Sigmoid colon (tissue), 6 donors: ENCODE measurements at regions not wholly inside any gene's neighbourhood (a gene's known extent, or its start where the extent isn't known, plus 50 kb on each side); places are given as distances from the start of the nearest gene placed in this dataset.

Experiments used
- DNase-seq: peaks from one replicate; pipeline ENCODE4 v3.0.0-alpha.2; 2019
- H3K27ac ChIP-seq, 4 donors: fragments of 200-600 bp; sonication (generic); one replicate each; pipeline ENCODE4 v1.5.1; 2016 to 2019; ENCODE audit warnings: mild to moderate bottlenecking in 1 of 4
- H3K27me3 ChIP-seq, 3 donors: fragments of 200-600 bp; sonication (generic); one replicate each; pipeline ENCODE4 v1.5.1; 2019; ENCODE audit warnings: mild to moderate bottlenecking in 1 of 3
- H3K36me3 ChIP-seq, 4 donors: fragments of 200-600 bp; sonication (generic); one replicate each; pipeline ENCODE4 v1.5.1; 2016 to 2019
- H3K4me1 ChIP-seq, 4 donors: fragments of 200-600 bp; sonication (generic); one replicate each; pipeline ENCODE4 v1.5.1; 2017 to 2019
- H3K4me3 ChIP-seq, 4 donors: fragments of 200-600 bp; sonication (generic); one replicate each; pipeline ENCODE4 v1.5.1; 2017 to 2019; ENCODE audit warnings: mild to moderate bottlenecking in 2 of 4, moderate library complexity in 1 of 4
- H3K9me3 ChIP-seq, 4 donors: fragments of 200-600 bp in 3 of 4; sonication (generic) in 3 of 4; one replicate each; pipeline versions ENCODE4 v1.5.1 to v1.6.1; 2013 to 2019
- CTCF ChIP-seq, 4 experiments: fragments of 450-650 bp in 3 of 4; fragments of 200-600 bp in 1 of 4; IDR thresholded peaks; one replicate each; pipeline ENCODE4 v1.5.1; 2016 to 2019; ENCODE audit warnings: antibody characterized with exemption in 4 of 4, mild to moderate bottlenecking in 3 of 4, moderate library complexity in 2 of 4
- EP300 ChIP-seq, 4 donors: sonication (generic); formaldehyde crosslinking; IDR thresholded peaks; one replicate each; pipeline ENCODE4 v1.6.1; 2017; ENCODE audit warnings: antibody characterized with exemption in 4 of 4
- POLR2A ChIP-seq, 2 donors: fragments of 450-650 bp; IDR thresholded peaks; one replicate each; pipeline ENCODE4 v1.6.1; 2016; ENCODE audit warnings: antibody characterized with exemption in 2 of 2, mild to moderate bottlenecking in 2 of 2, moderate library complexity in 2 of 2
- POLR2AphosphoS5 ChIP-seq, 4 donors: sonication (generic); formaldehyde crosslinking; IDR thresholded peaks; one replicate each; pipeline ENCODE4 v1.6.1; 2017; ENCODE audit warnings: antibody characterized with exemption in 4 of 4
- WGBS, 2 donors: extraction: QIAGEN DNeasy Blood & Tissue Kit; methylation state at CpG; one replicate each; pipeline ENCODE4 v1.1.7; 2013; 5-methylcytosine and 5-hydroxymethylcytosine counted together
- intact Hi-C: fragments of 100-400 bp; cut with DNase I; formaldehyde crosslinking; loops from one replicate; pipeline ENCODE4 v1.15.1; 2023
- donor health status: healthy with polysubstance abuse.
- donor health status: healthy.

GRCh38 chr1:30049748-30050296 is 673.6 kb downstream of the MATN1 start:
- no peak overlapping the region for H3K4me3 ChIP-seq
- no peak overlapping the region for H3K27ac ChIP-seq
- no peaks in the 10 kb centered on the region for H3K9me3 ChIP-seq
- DNase-seq = no peak
- 71 to 81% methylated on average over 4 of the region's 4 CpGs for WGBS, 2 donors
- peaks cover 0 to 42% (median 6%) of the 10 kb centered on the region in 3 donors for H3K27me3 ChIP-seq
- TF ChIP-seq POLR2AphosphoS5 (IDR thresholded peaks at IDR 0.05) (no peak), POLR2A (IDR thresholded peaks at IDR 0.05) (no peak), CTCF (IDR thresholded peaks at IDR 0.05) (no peak)
- no peaks in the 10 kb centered on the region for H3K4me1 ChIP-seq
- intact Hi-C loops = no loop called here
- H3K36me3 ChIP-seq = no peaks in the 10 kb centered on the region

GRCh38 chr1:30048905-30049304 is 674.5 kb downstream of the MATN1 start:
- H3K27ac ChIP-seq = no peak overlapping the region
- no peak overlapping the region for H3K4me3 ChIP-seq
- WGBS, 2 donors = 92 to 94% methylated on average over 5 of the region's 5 CpGs
- H3K9me3 ChIP-seq = no peaks in the 10 kb centered on the region
- no peak for TF ChIP-seq CTCF (IDR thresholded peaks at IDR 0.05)
- no peak for TF ChIP-seq EP300 (IDR thresholded peaks at IDR 0.05)
- no peak for TF ChIP-seq POLR2A (IDR thresholded peaks at IDR 0.05)
- no peak for TF ChIP-seq POLR2AphosphoS5 (IDR thresholded peaks at IDR 0.05)
- intact Hi-C loops = no loop called here
- no peaks in the 10 kb centered on the region for H3K36me3 ChIP-seq
- H3K27me3 ChIP-seq = peaks cover 0 to 40% (median 6%) of the 10 kb centered on the region in 3 donors
- no peaks in the 10 kb centered on the region for H3K4me1 ChIP-seq
- DNase-seq = no peak

- no peak for DNase-seq
- TF ChIP-seq CTCF (IDR thresholded peaks at IDR 0.05) = no peak
- TF ChIP-seq EP300 (IDR thresholded peaks at IDR 0.05) = no peak
- TF ChIP-seq POLR2AphosphoS5 (IDR thresholded peaks at IDR 0.05) = no peak
- no peak for TF ChIP-seq POLR2A (IDR thresholded peaks at IDR 0.05)
- no peak overlapping the region for H3K4me3 ChIP-seq
- no peaks in the 10 kb centered on the region for H3K36me3 ChIP-seq
- H3K9me3 ChIP-seq = no peaks in the 10 kb centered on the region
- intact Hi-C loops = no loop called here
- no peak overlapping the region for H3K27ac ChIP-seq
- H3K4me1 ChIP-seq = no peaks in the 10 kb centered on the region
- peaks cover 0 to 27% (median 6%) of the 10 kb centered on the region in 3 donors for H3K27me3 ChIP-seq
- 80 to 92% methylated on average over 3 of the region's 3 CpGs for WGBS, 2 donors
Observed at GRCh38 chr1:30047576-30047975, 675.8 kb downstream of the MATN1 start.

- Histone ChIP-seq H3K36me3 (no peaks in the 10 kb centered on the region), H3K4me3 (no peak overlapping the region), H3K9me3 (no peaks in the 10 kb centered on the region), H3K27me3 (peaks cover 0 to 20% (median 3%) of the 10 kb centered on the region in 3 donors), H3K27ac (no peak overlapping the region), H3K4me1 (no peaks in the 10 kb centered on the region)
- no peak for DNase-seq
- 83 to 87% methylated on average over 10 of the region's 10 CpGs for WGBS, 2 donors
- TF ChIP-seq POLR2A (IDR thresholded peaks at IDR 0.05) = no peak
- TF ChIP-seq EP300 (IDR thresholded peaks at IDR 0.05) = no peak
- TF ChIP-seq POLR2AphosphoS5 (IDR thresholded peaks at IDR 0.05) = no peak
- TF ChIP-seq CTCF (IDR thresholded peaks at IDR 0.05) = no peak
- intact Hi-C loops = no loop called here
Observed at GRCh38 chr1:30046751-30047150, 676.6 kb downstream of the MATN1 start.
